ENCODE measurements at regions not wholly inside any gene's neighbourhood (a gene's known extent, or its start where the extent isn't known, plus 50 kb on each side); places are given as distances from the start of the nearest gene placed in this dataset.

DNA sequence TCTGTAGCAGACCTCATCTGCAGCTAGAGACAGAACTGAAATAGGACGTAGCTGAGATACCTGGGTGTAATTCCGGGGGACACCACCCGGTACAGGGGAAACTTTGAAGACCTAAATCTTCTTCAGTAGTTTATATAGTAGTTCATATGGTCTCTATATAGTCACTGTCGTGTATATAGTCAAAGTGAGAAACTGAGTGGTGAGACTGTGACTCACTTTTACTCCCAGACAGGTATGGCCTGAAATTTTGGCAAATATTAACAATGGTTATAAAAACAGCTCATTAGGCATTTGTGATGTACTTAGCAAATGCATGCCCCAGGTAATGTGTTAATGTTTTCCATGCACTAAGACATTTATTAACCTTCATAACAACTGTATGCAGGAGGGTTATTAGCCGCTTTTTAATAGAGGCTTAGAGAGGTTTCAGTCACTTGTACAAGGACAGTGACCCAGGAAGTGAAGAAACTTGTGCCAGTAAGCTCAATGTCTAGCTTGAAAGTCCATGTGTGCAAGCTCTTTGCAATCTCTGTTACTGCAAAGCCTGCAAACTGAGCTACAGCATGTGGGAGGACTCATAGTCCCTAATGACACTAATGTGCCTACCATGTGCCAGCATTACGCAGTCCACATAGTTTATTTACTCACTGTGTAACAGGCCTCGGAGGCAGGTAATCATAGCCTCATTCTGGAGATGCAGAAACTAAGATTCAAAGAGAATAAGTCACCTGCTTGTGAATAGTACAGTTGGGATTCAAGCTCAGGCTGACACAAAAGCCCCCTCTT is 165.4 kb upstream of the CHD6 start:
- ChIA-PET POLR2A (ENCODE audit: unreplicated experiment) (no interaction called here), CTCF (no interaction called here)
- Histone ChIP-seq H3K4me1 (ENCODE audit: control insufficient read depth, insufficient read depth, low read length) (no peaks in the 10 kb centered on the region), H4K8ac (ENCODE audit: low read depth in 2 of 2, low read length in 2 of 2) (no peak overlapping the region), H2BK20ac (ENCODE audit: low read depth, low read length) (no peak overlapping the region), H3K9me1 (ENCODE audit: insufficient read depth, low read length) (no peaks in the 10 kb centered on the region), H3K36me3 (ENCODE audit: control insufficient read depth, insufficient read depth, low read length) (no peaks in the 10 kb centered on the region), H2AK5ac (ENCODE audit: low read depth, low read length) (no peak overlapping the region), H3K18ac (ENCODE audit: low read depth, low read length) (no peak overlapping the region), H3K4me2 (ENCODE audit: low read depth, low read length) (no peak overlapping the region), H3K79me1 (ENCODE audit: low read depth in 1 of 2, low read length in 2 of 2) (no peaks in the 10 kb centered on the region), H3K27ac (ENCODE audit: insufficient read depth, low read length) (no peak overlapping the region), H3K4me3 (ENCODE audit: insufficient read depth, low read depth, low read length) (no peak overlapping the region), H3K23ac (ENCODE audit: low read depth, low read length) (no peak overlapping the region), H2AK9ac (replicated peaks; ENCODE audit: low read depth, low read length, poor library complexity) (no peak overlapping the region), H2BK120ac (ENCODE audit: low read depth, low read length) (no peak overlapping the region), H2BK5ac (ENCODE audit: low read depth, low read length, poor library complexity, severe bottlenecking) (no peak overlapping the region), H3K9ac (ENCODE audit: low read depth, low read length) (no peak overlapping the region), H3K56ac (ENCODE audit: extremely low read depth, insufficient read depth, low read length) (no peak overlapping the region), H2AFZ (replicated peaks; ENCODE audit: low read length, poor library complexity) (no peak overlapping the region), H3K27me3 (ENCODE audit: control insufficient read depth, insufficient read depth, low read length) (no peaks in the 10 kb centered on the region; the same call in 1 of the 2 replicates), H4K91ac (ENCODE audit: insufficient read depth, low read depth, low read length) (no peak overlapping the region), H3K9me3 (ENCODE audit: control insufficient read depth, insufficient read depth, low read length) (peaks cover 3% of the 10 kb centered on the region; the same call in 1 of the 2 replicates), H4K5ac (ENCODE audit: low read depth, low read length) (no peak overlapping the region), H4K20me1 (ENCODE audit: insufficient read depth, low read length) (no peaks in the 10 kb centered on the region), H2BK15ac (ENCODE audit: low read depth, low read length) (no peak overlapping the region), H3K4ac (ENCODE audit: low read depth, low read length) (no peak overlapping the region), H3K14ac (replicated peaks; ENCODE audit: low read depth, low read length) (no peak overlapping the region)
- intact Hi-C loops (cut with micrococcal nuclease) = no loop called here
- no TSS peak for BruUV-seq (replicated peaks)
- TF ChIP-seq POLR2A (IDR thresholded peaks at IDR 0.05; ENCODE audit: low read depth, low read length) = no peak
- TF ChIP-seq MAFK (IDR thresholded peaks at IDR 0.05; ENCODE audit: low read depth, low read length) = no peak
- no peak for DNase-seq
- dilution Hi-C loops (cut with HindIII; ENCODE audit: low sequenced_read_pairs, unreplicated experiment) = no loop called here
- no CpG with 5 or more reads among the region's 7 CpGs for WGBS, 2 experiments (ENCODE audit: extremely low coverage in 2 of 2, insufficient read length in 1 of 2)
- ATAC-seq (ENCODE audit: low read depth) = no peak
- in situ Hi-C loops (cut with MboI; ENCODE audit: low sequenced_read_pairs) = no loop called here
